ENCODE measurements at regions not wholly inside any gene's neighbourhood (a gene's known extent, or its start where the extent isn't known, plus 50 kb on each side); places are given as distances from the start of the nearest gene placed in this dataset.

GRCh38 chr7:81608748-81609382 lies 161.0 kb downstream of the HGF start (continued):
- TF ChIP-seq FOXS1 (CRISPR knock-in tag; IDR thresholded peaks at IDR 0.05): no peak
- TF ChIP-seq ELK1 (IDR thresholded peaks at IDR 0.05; ENCODE audit: low read depth, low read length): no peak
- no peak for TF ChIP-seq RARB (CRISPR knock-in tag; IDR thresholded peaks at IDR 0.05)
- TF ChIP-seq NFE2L2 (conservative IDR thresholded peaks at IDR 0.05; ENCODE audit: low read length): no peak
- no peak for TF ChIP-seq MAZ (IDR thresholded peaks at IDR 0.05; ENCODE audit: borderline replicate concordance, low read depth, low read length)
- no peak for TF ChIP-seq NPAS2 (CRISPR knock-in tag; IDR thresholded peaks at IDR 0.05; ENCODE audit: borderline replicate concordance)
- TF ChIP-seq KDM1A (IDR thresholded peaks at IDR 0.05; ENCODE audit: low read depth): no peak
- no peak for TF ChIP-seq RNF2 (IDR thresholded peaks at IDR 0.05; ENCODE audit: borderline replicate concordance, low read depth)
- TF ChIP-seq CEBPB (IDR thresholded peaks at IDR 0.05): peak; percentile 87 to 92
- no peak for TF ChIP-seq RFX5 (IDR thresholded peaks at IDR 0.05)
- TF ChIP-seq ZNF302 (CRISPR knock-in tag; IDR thresholded peaks at IDR 0.05): no peak
- no peak for TF ChIP-seq CHD4 (IDR thresholded peaks at IDR 0.05; ENCODE audit: borderline replicate concordance)
- TF ChIP-seq TFCP2L1 (CRISPR knock-in tag; IDR thresholded peaks at IDR 0.05): no peak
- TF ChIP-seq PHF8 (IDR thresholded peaks at IDR 0.05; ENCODE audit: borderline replicate concordance, low read depth): no peak
- no peak for TF ChIP-seq ESRRA (IDR thresholded peaks at IDR 0.05; ENCODE audit: borderline replicate concordance, low read length)
- no peak for TF ChIP-seq SMC3 (IDR thresholded peaks at IDR 0.05)
- peak; percentile 71; the same call in 1 of the 2 replicates for TF ChIP-seq GATA3 (IDR thresholded peaks at IDR 0.05; ENCODE audit: borderline replicate concordance)
- no peak for TF ChIP-seq CHD2 (IDR thresholded peaks at IDR 0.05; ENCODE audit: low read length, partially characterized antibody)
- TF ChIP-seq EP300 (IDR thresholded peaks at IDR 0.05): no peak
- peak; percentile 2 for TF ChIP-seq MAFK (IDR thresholded peaks at IDR 0.05; ENCODE audit: partially characterized antibody)
- TF ChIP-seq KDM5A (IDR thresholded peaks at IDR 0.05): no peak
- TF ChIP-seq POLR2A (IDR thresholded peaks at IDR 0.05; ENCODE audit: low read length): no peak
- TF ChIP-seq ZSCAN20 (CRISPR knock-in tag; IDR thresholded peaks at IDR 0.05): no peak
- no peak for TF ChIP-seq FOSL2 (IDR thresholded peaks at IDR 0.05)
- peak; percentile 77 for TF ChIP-seq FOSL2 (CRISPR knock-in tag; IDR thresholded peaks at IDR 0.05)
- TF ChIP-seq JUNB (IDR thresholded peaks at IDR 0.05): peak; percentile 77
- TF ChIP-seq ZC3H11A (IDR thresholded peaks at IDR 0.05): no peak
- no peak for TF ChIP-seq HOXB5 (CRISPR knock-in tag; IDR thresholded peaks at IDR 0.05)
- peak; percentile 67; the same call in 1 of the 2 replicates for TF ChIP-seq HES2 (IDR thresholded peaks at IDR 0.05)
- TF ChIP-seq REST (IDR thresholded peaks at IDR 0.05): no peak
